Natural killer cell (primary cell): ENCODE measurements at regions not wholly inside any gene's neighbourhood (a gene's known extent, or its start where the extent isn't known, plus 50 kb on each side); places are given as distances from the start of the nearest gene placed in this dataset.

ENCODE experiments used
- ATAC-seq, 3 donors: fragments of 150-1000 bp in 2 of 3; fragments of 200-7000 bp in 1 of 3; cut with Tn5 transposase; 1 replicate in 1 of 3; 2 replicates in 2 of 3; pipeline ENCODE4 v1.10.0; 2021; ENCODE audit warnings: mild to moderate bottlenecking in 2 of 3, moderate library complexity in 2 of 3
- DNase-seq, 2 donors: peaks; one replicate each; pipeline versions ENCODE4 v3.0.0 to v3.0.0-alpha.2; 2013 to 2021; ENCODE audit warnings: mixed read lengths in 1 of 2
- H3K27ac ChIP-seq: one replicate; pipeline ENCODE4 v1.5.1; 2013; ENCODE audit warnings: mild to moderate bottlenecking, low read length
- H3K27me3 ChIP-seq: one replicate; pipeline ENCODE4 v1.6.1; 2013; ENCODE audit warnings: low read length; ENCODE audit not compliant: control insufficient read depth, insufficient read depth
- H3K36me3 ChIP-seq: one replicate; pipeline ENCODE4 v1.6.1; 2013; ENCODE audit warnings: low read length; ENCODE audit not compliant: control insufficient read depth, insufficient read depth
- H3K4me1 ChIP-seq: one replicate; pipeline ENCODE4 v1.6.1; 2013; ENCODE audit warnings: low read length; ENCODE audit not compliant: control insufficient read depth, insufficient read depth
- H3K4me3 ChIP-seq: one replicate; pipeline ENCODE4 v1.5.1; 2013; ENCODE audit warnings: low read length
- H3K9me3 ChIP-seq: one replicate; pipeline ENCODE4 v1.6.1; 2013; ENCODE audit warnings: low read length; ENCODE audit not compliant: control insufficient read depth, insufficient read depth
- H3K27ac Mint-ChIP-seq, 2 donors: one replicate each; pipeline ENCODE4 v1.8.0; 2022; ENCODE audit warnings: mild to moderate bottlenecking in 2 of 2, mixed read lengths in 2 of 2, moderate library complexity in 1 of 2
- H3K27me3 Mint-ChIP-seq, 2 donors: one replicate each; pipeline ENCODE4 v1.8.0; 2022; ENCODE audit warnings: low read depth in 2 of 2, mixed read lengths in 2 of 2
- H3K36me3 Mint-ChIP-seq: one replicate; pipeline ENCODE4 v1.8.0; 2022; ENCODE audit warnings: mixed read lengths
- H3K4me1 Mint-ChIP-seq, 2 donors: one replicate each; pipeline ENCODE4 v1.8.0; 2022; ENCODE audit warnings: mixed read lengths in 2 of 2
- H3K4me3 Mint-ChIP-seq: one replicate; pipeline ENCODE4 v1.8.0; 2022; ENCODE audit warnings: mild to moderate bottlenecking, moderate library complexity, mixed read lengths
- H3K9me3 Mint-ChIP-seq, 2 donors: one replicate each; pipeline ENCODE4 v1.8.0; 2022; ENCODE audit warnings: mixed read lengths in 2 of 2
- WGBS: methylation state at CpG from one replicate; pipeline ENCODE4 v1.1.7; 2013; ENCODE audit warnings: missing lambda C conversion rate; ENCODE audit not compliant: insufficient coverage; 5-methylcytosine and 5-hydroxymethylcytosine counted together
- intact Hi-C: fragments of 100-400 bp; cut with micrococcal nuclease; formaldehyde crosslinking; loops from one replicate; pipeline ENCODE4 v1.14.2; 2022
- TF ChIP-seq, protein P1 (sequence below): fragments of 200-600 bp; IDR thresholded peaks from one replicate; pipeline ENCODE4 v1.8.0; 2022; ENCODE audit warnings: antibody characterized with exemption

- Mint-ChIP-seq H3K9me3 (peaks cover 10 to 11% of the 10 kb centered on the region in 2 donors), H3K27me3 (peaks cover 0 to 3% of the 10 kb centered on the region in 2 donors), H3K4me1 (peaks cover 0 to 1% of the 10 kb centered on the region in 2 donors), H3K4me3 (no peak overlapping the region), H3K27ac (no peak overlapping the region), H3K36me3 (peaks cover 17% of the 10 kb centered on the region)
- Histone ChIP-seq H3K9me3 (peaks cover 30% of the 10 kb centered on the region), H3K27me3 (no peaks in the 10 kb centered on the region), H3K4me3 (no peak overlapping the region), H3K36me3 (no peaks in the 10 kb centered on the region), H3K4me1 (no peaks in the 10 kb centered on the region), H3K27ac (no peak overlapping the region)
- 51% methylated on average over 3 of the region's 3 CpGs for WGBS
- DNase-seq (peak; percentile 33 to 46), ATAC-seq (no peak)
- intact Hi-C loops: no loop called here
- TF ChIP-seq, protein P1, sequence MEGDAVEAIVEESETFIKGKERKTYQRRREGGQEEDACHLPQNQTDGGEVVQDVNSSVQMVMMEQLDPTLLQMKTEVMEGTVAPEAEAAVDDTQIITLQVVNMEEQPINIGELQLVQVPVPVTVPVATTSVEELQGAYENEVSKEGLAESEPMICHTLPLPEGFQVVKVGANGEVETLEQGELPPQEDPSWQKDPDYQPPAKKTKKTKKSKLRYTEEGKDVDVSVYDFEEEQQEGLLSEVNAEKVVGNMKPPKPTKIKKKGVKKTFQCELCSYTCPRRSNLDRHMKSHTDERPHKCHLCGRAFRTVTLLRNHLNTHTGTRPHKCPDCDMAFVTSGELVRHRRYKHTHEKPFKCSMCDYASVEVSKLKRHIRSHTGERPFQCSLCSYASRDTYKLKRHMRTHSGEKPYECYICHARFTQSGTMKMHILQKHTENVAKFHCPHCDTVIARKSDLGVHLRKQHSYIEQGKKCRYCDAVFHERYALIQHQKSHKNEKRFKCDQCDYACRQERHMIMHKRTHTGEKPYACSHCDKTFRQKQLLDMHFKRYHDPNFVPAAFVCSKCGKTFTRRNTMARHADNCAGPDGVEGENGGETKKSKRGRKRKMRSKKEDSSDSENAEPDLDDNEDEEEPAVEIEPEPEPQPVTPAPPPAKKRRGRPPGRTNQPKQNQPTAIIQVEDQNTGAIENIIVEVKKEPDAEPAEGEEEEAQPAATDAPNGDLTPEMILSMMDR: peak; percentile 58
Measured at GRCh38 chr12:111304642-111305071, 64.2 kb downstream of the PHETA1 start.

DNA sequence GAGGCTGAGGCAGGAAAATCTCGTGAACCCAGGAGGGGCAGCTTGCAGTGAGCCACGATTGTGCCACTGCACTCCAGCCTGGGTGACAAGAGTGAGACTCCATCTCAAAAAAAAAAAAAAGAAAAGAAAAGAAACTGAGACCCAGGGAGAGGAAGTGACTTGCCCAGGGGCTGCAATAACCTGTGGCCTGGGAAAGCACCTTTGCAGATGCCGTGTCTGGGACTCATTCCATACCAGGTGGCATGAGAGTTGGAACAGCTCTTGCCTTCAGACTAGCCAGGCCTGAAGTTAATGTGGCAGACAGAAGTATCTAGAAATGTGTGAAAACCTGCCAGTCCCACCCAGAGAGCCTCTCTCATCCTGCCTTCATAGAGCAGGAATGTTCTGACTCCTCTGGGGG is 65.4 kb downstream of the PHETA1 start:
- ATAC-seq (no peak), DNase-seq (no peak)
- peaks cover 30% of the 10 kb centered on the region for H3K9me3 ChIP-seq
- H3K27ac ChIP-seq: no peak overlapping the region
- no peaks in the 10 kb centered on the region for H3K36me3 ChIP-seq
- no peak overlapping the region for H3K4me3 Mint-ChIP-seq
- H3K27me3 Mint-ChIP-seq: peaks cover 0 to 3% of the 10 kb centered on the region in 2 donors
- H3K27me3 ChIP-seq: no peaks in the 10 kb centered on the region
- WGBS: 79% methylated on average over 3 of the region's 3 CpGs
- no peak overlapping the region for H3K4me3 ChIP-seq
- intact Hi-C loops: no loop called here
- TF ChIP-seq, protein P1: no peak
- H3K4me1 ChIP-seq: no peaks in the 10 kb centered on the region
- H3K4me1 Mint-ChIP-seq: no peaks in the 10 kb centered on the region
- peaks cover 17% of the 10 kb centered on the region for H3K36me3 Mint-ChIP-seq
- H3K27ac Mint-ChIP-seq: no peak overlapping the region
- peaks cover 10 to 11% of the 10 kb centered on the region in 2 donors for H3K9me3 Mint-ChIP-seq

- Mint-ChIP-seq H3K36me3 (no peaks in the 10 kb centered on the region), H3K4me3 (no peak overlapping the region), H3K27me3 (no peaks in the 10 kb centered on the region), H3K9me3 (no peaks in the 10 kb centered on the region), H3K27ac (no peak overlapping the region), H3K4me1 (no peaks in the 10 kb centered on the region)
- DNase-seq (peak in 1 of 2 donors; percentile 66), ATAC-seq (peak in 1 of 3 donors; percentile 57)
- H3K27ac ChIP-seq: no peak overlapping the region
- WGBS: 57% methylated on average over 14 of the region's 14 CpGs
- TF ChIP-seq, protein P1: peak; percentile 52
- H3K4me3 ChIP-seq: no peak overlapping the region
- H3K36me3 ChIP-seq: no peaks in the 10 kb centered on the region
- H3K9me3 ChIP-seq: peaks cover 3% of the 10 kb centered on the region
- intact Hi-C loops: loop anchor here (5.0 kb wide), 1 partner anchor 362 kb away; no protein-coding TSS in a partner anchor
- no peaks in the 10 kb centered on the region for H3K4me1 ChIP-seq
- no peaks in the 10 kb centered on the region for H3K27me3 ChIP-seq
Measured at GRCh38 chr12:111298582-111299436, 70.1 kb downstream of the PHETA1 start.
